ENCODE measurements at regions not wholly inside any gene's neighbourhood (a gene's known extent, or its start where the extent isn't known, plus 50 kb on each side); places are given as distances from the start of the nearest gene placed in this dataset.

- Mint-ChIP-seq H3K27ac (no peak overlapping the region), H3K9me3 (peaks cover 2 to 11% (median 5%) of the 10 kb centered on the region in 3 donors), H3K27me3 (no peaks in the 10 kb centered on the region), H3K36me3 (no peaks in the 10 kb centered on the region), H3K4me1 (peaks cover 0 to under 1% (median 0%) of the 10 kb centered on the region in 3 donors), H3K4me3 (no peak overlapping the region)
These were observed 890.5 kb upstream of the CTNND2 start for GRCh38 chr5:12794476-12795332.

DNA sequence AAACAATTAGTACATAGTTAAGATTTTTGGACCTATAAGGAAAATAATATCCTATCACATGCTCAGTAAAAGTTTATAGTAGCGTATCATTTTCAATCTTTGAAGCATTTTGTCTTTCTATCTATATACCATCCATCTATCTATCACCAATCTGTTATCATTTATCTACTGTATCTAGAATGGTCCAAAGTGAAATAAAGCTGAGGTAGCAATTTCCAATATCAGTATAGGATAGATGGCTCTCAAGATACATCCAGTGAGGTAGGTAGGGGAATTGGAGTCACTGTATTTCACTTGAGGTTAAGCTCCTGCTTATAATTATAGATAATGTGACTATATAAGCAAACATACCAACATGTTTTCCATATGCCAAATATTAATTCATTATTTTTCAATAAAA is 889.1 kb upstream of the CTNND2 start:
- peaks cover 0 to 1% (median 0%) of the 10 kb centered on the region in 3 donors for H3K4me1 Mint-ChIP-seq
- no peak overlapping the region for H3K27ac Mint-ChIP-seq
- peaks cover 2 to 11% (median 10%) of the 10 kb centered on the region in 3 donors for H3K9me3 Mint-ChIP-seq
- no peak overlapping the region for H3K4me3 Mint-ChIP-seq
- H3K27me3 Mint-ChIP-seq = no peaks in the 10 kb centered on the region
- H3K36me3 Mint-ChIP-seq = no peaks in the 10 kb centered on the region

DNA sequence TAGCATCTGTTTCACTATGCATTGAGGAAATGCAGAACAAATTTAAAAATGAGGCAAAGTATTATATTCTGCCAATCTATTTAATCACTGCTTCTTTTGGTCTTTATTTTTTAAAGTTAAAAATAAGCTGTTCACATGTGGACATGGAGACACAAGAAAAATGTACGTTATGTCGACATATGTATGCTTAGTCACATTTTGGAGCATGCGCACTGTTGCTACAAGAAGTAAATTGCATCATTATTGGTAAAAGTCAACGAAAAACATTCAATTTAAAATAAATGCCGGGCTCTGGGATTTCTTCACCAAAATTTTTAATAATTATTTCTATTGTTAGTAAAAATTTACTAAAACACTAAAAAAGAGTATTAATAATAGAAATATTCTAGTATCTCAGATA is 876.3 kb upstream of the CTNND2 start:
- no peaks in the 10 kb centered on the region for H3K4me1 Mint-ChIP-seq
- H3K9me3 Mint-ChIP-seq = peaks cover 0 to 8% (median 4%) of the 10 kb centered on the region in 3 donors
- H3K36me3 Mint-ChIP-seq = no peaks in the 10 kb centered on the region
- no peaks in the 10 kb centered on the region for H3K27me3 Mint-ChIP-seq
- no peak overlapping the region for H3K4me3 Mint-ChIP-seq
- no peak overlapping the region for H3K27ac Mint-ChIP-seq

- Mint-ChIP-seq H3K4me1 (no peaks in the 10 kb centered on the region), H3K27me3 (no peaks in the 10 kb centered on the region), H3K27ac (no peak overlapping the region), H3K36me3 (no peaks in the 10 kb centered on the region), H3K9me3 (peaks cover 0 to 4% (median 0%) of the 10 kb centered on the region in 3 donors), H3K4me3 (no peak overlapping the region)
These were observed 873.1 kb upstream of the CTNND2 start for GRCh38 chr5:12777342-12777741.

DNA sequence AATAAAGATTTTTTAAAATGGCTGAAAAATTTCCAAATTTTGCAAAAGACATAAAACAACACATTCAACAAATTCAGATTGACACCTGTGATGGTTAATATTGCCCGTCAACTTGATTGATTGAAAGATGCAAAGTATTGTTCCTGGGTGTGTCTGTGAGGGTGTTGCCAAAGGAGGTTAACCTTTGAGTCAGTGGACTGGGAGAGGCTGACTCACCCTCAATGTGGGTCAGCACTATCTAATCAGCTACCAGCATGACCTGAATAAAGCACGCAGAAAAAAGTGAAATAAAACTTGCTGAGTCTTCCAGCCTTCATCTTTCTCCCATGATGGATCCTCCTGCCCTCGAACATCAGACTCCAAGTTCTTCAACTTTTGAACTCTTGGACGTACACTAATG is 868.0 kb upstream of the CTNND2 start:
- Mint-ChIP-seq H3K9me3 (peaks cover 2 to 8% (median 2%) of the 10 kb centered on the region in 3 donors), H3K27me3 (no peaks in the 10 kb centered on the region), H3K36me3 (no peaks in the 10 kb centered on the region), H3K4me1 (no peaks in the 10 kb centered on the region), H3K4me3 (no peak overlapping the region), H3K27ac (no peak overlapping the region)

DNA sequence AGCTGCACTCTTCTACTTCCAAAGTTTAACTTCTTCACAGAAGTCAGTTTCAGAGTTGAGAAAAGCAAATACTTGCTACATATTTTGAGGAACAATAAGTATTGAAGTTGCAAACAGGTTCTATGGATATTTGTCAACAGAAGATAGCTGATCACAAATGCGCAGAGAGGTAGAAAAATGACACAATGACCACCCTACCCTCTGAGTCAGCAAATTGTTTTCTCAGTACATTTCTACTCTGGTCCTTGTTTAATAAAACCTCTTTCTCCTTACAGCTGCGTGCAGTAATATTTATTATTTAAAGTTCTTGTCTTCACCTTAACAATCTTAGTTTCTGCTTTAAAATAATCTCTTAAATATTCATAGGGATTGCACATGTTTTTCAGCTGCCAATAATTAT is 855.1 kb upstream of the CTNND2 start:
- no peak overlapping the region for H3K27ac Mint-ChIP-seq
- no peaks in the 10 kb centered on the region for H3K27me3 Mint-ChIP-seq
- H3K36me3 Mint-ChIP-seq = no peaks in the 10 kb centered on the region
- H3K4me3 Mint-ChIP-seq = no peak overlapping the region
- peaks cover 0 to 21% (median 2%) of the 10 kb centered on the region in 3 donors for H3K9me3 Mint-ChIP-seq
- no peaks in the 10 kb centered on the region for H3K4me1 Mint-ChIP-seq

DNA sequence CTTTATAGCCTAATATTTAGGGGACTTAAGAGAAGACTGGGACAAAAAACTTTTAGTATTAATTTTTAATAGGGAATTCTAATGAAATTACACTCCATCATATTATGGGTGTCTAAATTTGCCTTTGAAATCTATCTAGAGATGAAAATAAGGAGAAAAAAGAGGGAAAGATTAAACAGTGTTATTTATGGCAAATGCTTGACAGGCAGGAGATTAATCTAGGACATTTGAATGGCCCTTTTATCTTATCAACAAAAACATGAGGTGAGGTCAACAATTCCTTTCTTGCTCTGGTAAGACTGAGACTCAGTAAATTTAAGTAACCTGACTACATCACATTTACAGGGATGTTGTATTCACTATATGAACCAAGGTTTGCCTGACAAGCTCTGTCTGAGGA is 852.8 kb upstream of the CTNND2 start:
- H3K4me3 Mint-ChIP-seq = no peak overlapping the region
- peaks cover 0 to 15% (median 4%) of the 10 kb centered on the region in 3 donors for H3K9me3 Mint-ChIP-seq
- no peaks in the 10 kb centered on the region for H3K27me3 Mint-ChIP-seq
- no peaks in the 10 kb centered on the region for H3K4me1 Mint-ChIP-seq
- no peak overlapping the region for H3K27ac Mint-ChIP-seq
- no peaks in the 10 kb centered on the region for H3K36me3 Mint-ChIP-seq

- Mint-ChIP-seq H3K4me3 (no peak overlapping the region), H3K27me3 (no peaks in the 10 kb centered on the region), H3K27ac (no peak overlapping the region), H3K4me1 (no peaks in the 10 kb centered on the region), H3K9me3 (peaks cover 4 to 11% (median 4%) of the 10 kb centered on the region in 3 donors), H3K36me3 (peaks cover 3% of the 10 kb centered on the region)
These were observed 841.3 kb upstream of the CTNND2 start for GRCh38 chr5:12745537-12745936.

DNA sequence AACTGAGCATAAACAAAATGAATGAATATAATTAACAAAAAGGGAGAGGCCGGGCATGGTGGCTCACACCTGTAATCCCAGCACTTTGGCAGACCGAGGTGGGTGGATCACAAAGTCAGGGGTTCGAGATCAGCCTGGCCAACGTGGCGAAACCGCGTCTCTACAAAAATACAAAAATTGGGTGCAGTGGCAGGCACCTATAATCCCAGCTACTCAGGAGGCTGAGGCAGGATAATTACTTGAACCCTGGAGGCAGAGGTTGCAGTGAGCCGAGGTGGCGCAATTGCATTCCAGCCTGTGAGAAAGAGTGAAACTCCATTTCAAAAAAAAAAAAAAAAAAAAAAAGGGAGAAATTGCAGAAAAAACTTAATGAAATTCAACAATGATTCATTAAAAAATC is 839.3 kb upstream of the CTNND2 start:
- no peak overlapping the region for H3K4me3 Mint-ChIP-seq
- no peak overlapping the region for H3K27ac Mint-ChIP-seq
- peaks cover 3% of the 10 kb centered on the region for H3K36me3 Mint-ChIP-seq
- peaks cover 4 to 11% (median 4%) of the 10 kb centered on the region in 3 donors for H3K9me3 Mint-ChIP-seq
- no peaks in the 10 kb centered on the region for H3K27me3 Mint-ChIP-seq
- no peaks in the 10 kb centered on the region for H3K4me1 Mint-ChIP-seq

DNA sequence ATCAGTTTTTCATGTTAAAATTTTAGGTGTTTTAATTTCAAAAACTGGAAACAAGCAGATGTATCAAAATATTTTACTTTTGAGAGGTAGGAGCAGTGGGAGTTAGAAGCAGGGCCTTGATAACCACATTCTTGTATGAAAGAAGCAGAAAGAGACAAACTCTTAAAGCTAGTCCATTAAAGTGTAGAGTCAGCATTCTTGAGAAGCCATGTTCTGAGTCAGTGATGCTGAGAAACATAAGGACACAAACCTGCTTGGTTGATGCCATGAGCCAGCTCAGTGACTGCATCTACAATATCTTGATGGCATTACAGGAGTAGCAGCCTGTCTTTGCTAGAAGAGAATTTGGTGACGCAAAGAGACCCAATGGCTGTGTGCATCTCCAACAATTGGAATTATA is 826.1 kb upstream of the CTNND2 start:
- no peaks in the 10 kb centered on the region for H3K27me3 Mint-ChIP-seq
- no peak overlapping the region for H3K27ac Mint-ChIP-seq
- H3K4me3 Mint-ChIP-seq = no peak overlapping the region
- no peaks in the 10 kb centered on the region for H3K36me3 Mint-ChIP-seq
- H3K9me3 Mint-ChIP-seq = peaks cover 0 to 21% (median 8%) of the 10 kb centered on the region in 3 donors
- no peaks in the 10 kb centered on the region for H3K4me1 Mint-ChIP-seq

GRCh38 chr5:12716664-12717063 is 812.4 kb upstream of the CTNND2 start:
- H3K4me1 Mint-ChIP-seq = no peaks in the 10 kb centered on the region

DNA sequence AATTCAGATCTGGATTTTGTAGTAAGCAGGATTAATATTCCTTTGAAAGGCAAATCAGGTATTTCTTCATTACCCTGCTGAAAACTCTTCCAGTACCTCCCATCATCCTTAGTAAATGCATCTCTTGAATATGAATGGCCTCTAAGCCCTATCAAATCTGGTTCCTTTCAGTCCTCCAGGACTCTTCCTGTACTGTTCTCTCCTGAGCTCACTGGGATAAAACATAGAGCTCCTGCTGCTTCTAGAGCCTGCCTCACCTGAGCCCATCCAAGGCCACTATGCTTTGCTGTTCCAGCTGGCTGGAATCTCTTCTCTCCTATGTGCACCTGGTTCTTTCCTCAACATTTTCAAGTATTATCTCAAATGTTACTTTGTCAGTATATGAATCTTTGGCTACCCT is 803.3 kb upstream of the CTNND2 start:
- Mint-ChIP-seq H3K27me3 (no peaks in the 10 kb centered on the region), H3K4me1 (no peaks in the 10 kb centered on the region), H3K27ac (no peak overlapping the region), H3K9me3 (peaks cover 0 to 20% (median 4%) of the 10 kb centered on the region in 3 donors), H3K36me3 (peaks cover 1% of the 10 kb centered on the region), H3K4me3 (no peak overlapping the region)

More at GRCh38 chr5:12716664-12717063, 812.4 kb upstream of the CTNND2 start:
- Mint-ChIP-seq H3K27ac (no peak overlapping the region), H3K9me3 (peaks cover 0 to 11% (median 3%) of the 10 kb centered on the region in 3 donors), H3K4me3 (no peak overlapping the region), H3K27me3 (no peaks in the 10 kb centered on the region), H3K36me3 (no peaks in the 10 kb centered on the region)

GRCh38 chr5:12704955-12705354 is 800.7 kb upstream of the CTNND2 start:
- H3K27ac Mint-ChIP-seq = no peak overlapping the region
- no peaks in the 10 kb centered on the region for H3K4me1 Mint-ChIP-seq
- H3K4me3 Mint-ChIP-seq = no peak overlapping the region
- H3K36me3 Mint-ChIP-seq = peaks cover 1% of the 10 kb centered on the region
- H3K9me3 Mint-ChIP-seq = peaks cover 0 to 26% (median 4%) of the 10 kb centered on the region in 3 donors
- H3K27me3 Mint-ChIP-seq = no peaks in the 10 kb centered on the region

GRCh38 chr5:12703254-12703653 is 799.0 kb upstream of the CTNND2 start:
- Mint-ChIP-seq H3K4me3 (no peak overlapping the region), H3K27ac (no peak overlapping the region), H3K4me1 (no peaks in the 10 kb centered on the region), H3K27me3 (no peaks in the 10 kb centered on the region), H3K36me3 (peaks cover 1% of the 10 kb centered on the region), H3K9me3 (peaks cover 0 to 26% (median 6%) of the 10 kb centered on the region in 3 donors)

GRCh38 chr5:12695651-12696050 is 791.4 kb upstream of the CTNND2 start:
- no peaks in the 10 kb centered on the region for H3K36me3 Mint-ChIP-seq
- H3K27ac Mint-ChIP-seq = no peak overlapping the region
- H3K9me3 Mint-ChIP-seq = peaks cover under 1 to 12% (median 3%) of the 10 kb centered on the region in 3 donors
- H3K4me3 Mint-ChIP-seq = no peak overlapping the region
- H3K4me1 Mint-ChIP-seq = no peaks in the 10 kb centered on the region
- H3K27me3 Mint-ChIP-seq = no peaks in the 10 kb centered on the region

DNA sequence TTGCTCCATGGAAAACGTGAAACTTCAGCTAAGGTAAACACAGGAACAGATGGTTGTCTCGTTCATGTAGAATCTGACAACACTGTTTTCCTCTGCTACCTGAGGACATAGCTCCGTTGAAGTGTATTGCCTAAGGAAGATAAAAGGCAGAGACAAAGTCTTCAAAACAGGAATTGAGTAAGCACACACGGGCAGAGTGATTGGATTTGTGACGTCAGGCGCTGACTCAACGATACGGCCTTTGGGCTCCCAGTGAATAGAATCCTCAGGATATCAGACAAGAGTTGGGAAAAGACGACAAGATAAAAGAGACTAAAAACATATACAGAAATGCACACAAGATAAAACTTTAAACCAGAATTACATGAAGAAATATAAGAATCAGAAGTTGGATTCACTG is 787.1 kb upstream of the CTNND2 start:
- H3K27ac Mint-ChIP-seq = no peak overlapping the region
- H3K9me3 Mint-ChIP-seq = peaks cover 0 to 6% (median 4%) of the 10 kb centered on the region in 3 donors
- no peaks in the 10 kb centered on the region for H3K4me1 Mint-ChIP-seq
- no peak overlapping the region for H3K4me3 Mint-ChIP-seq
- no peaks in the 10 kb centered on the region for H3K27me3 Mint-ChIP-seq
- no peaks in the 10 kb centered on the region for H3K36me3 Mint-ChIP-seq

All from IgD-negative memory B cell (primary cell).